GM18907 (cell line): ENCODE measurements at regions not wholly inside any gene's neighbourhood (a gene's known extent, or its start where the extent isn't known, plus 50 kb on each side); places are given as distances from the start of the nearest gene placed in this dataset.
A peak's percentile ranks its signal among the peaks of the same experiment; 100 is the strongest.

Experiments used
- ATAC-seq: cut with Tn5 transposase; IDR thresholded peaks from one replicate; pipeline ENCODE4 v1.9.1; 2021; ENCODE audit warnings: mild to moderate bottlenecking, moderate library complexity; ENCODE audit not compliant: unreplicated experiment

- no peak for ATAC-seq
These were observed 111.0 kb upstream of the KL start for GRCh38 chr13:32905063-32905863.

- ATAC-seq, result no peak
These were observed 110.4 kb upstream of the KL start for GRCh38 chr13:32905864-32906180.

GRCh38 chr13:32907211-32907610, 109.0 kb upstream of the KL start:
- ATAC-seq, result no peak

DNA sequence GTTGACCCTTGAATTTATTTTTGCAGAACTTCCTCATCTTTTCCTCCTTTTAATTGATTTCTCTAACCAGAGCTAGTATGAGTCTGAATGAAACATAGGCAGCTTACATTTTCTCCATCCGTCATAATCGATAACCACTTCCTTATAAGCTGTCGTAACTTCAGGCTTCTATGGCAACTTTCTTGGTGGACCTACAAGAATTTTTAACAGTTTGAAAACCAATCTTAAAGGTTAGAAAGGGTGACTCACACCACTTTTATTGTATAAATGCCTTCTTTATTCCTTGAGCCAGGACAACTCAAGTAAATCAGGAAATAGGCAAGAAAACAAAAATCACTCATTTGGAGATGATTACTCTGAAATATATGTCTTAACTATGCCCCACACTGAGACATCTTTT, 105.7 kb upstream of the KL start:
- no peak for ATAC-seq

DNA sequence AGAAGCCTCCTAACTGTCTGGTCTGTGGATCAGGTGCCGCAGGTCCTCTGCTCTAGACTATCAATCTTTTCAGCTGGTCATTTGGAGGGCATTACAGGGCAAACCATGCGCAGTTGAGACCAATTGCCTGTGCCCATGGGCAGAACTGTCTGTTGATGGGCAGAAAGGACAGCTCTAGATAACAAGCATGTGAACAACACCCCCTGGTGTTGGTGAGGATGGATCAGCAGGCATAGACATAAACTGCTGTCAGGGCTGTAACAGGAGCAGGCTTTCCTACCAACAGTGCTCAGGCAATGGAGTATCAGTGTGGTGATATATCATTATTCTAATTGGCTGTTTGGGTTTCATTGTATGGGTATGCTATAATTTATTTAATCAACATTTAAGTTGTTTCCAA, 104.7 kb upstream of the KL start:
- ATAC-seq, result peak; percentile 84

DNA sequence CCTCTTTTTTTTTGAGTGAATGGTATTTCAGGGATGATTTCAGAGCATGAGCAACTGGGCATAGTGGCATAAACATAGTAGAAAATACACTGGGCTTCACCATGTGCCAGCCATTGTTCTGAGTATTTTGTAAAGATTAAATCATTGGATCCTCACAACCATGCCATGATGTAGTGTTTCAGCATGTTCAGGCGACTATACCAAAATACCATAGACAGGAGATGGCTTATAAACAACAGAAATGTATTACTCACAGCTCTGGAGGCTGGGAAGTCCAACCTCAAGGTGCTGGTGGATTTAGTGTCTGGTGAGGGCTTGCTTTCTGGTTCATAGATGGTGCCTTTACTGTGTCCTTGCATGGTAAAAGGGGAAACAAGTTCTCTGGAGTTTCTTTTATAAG, 101.5 kb upstream of the KL start:
- no peak for ATAC-seq

DNA sequence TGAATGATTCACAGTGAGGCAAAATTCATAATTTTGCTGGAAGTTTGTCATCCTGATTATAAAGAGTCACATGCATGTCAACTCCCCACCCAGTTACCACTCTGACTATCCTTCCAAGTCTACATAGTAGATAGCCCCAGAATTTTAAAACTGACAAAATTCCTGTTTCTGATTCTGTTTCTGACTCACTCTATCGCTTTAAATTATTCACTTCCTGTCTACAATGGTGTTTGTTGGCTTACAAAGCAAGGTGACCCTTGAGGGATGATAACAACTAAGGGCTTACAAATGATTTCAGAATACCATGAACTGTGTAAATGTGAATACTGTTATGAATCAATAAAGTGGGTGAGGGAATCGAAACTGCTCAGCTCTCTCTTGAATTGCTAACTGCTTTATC, 98.7 kb upstream of the KL start:
- no peak for ATAC-seq

DNA sequence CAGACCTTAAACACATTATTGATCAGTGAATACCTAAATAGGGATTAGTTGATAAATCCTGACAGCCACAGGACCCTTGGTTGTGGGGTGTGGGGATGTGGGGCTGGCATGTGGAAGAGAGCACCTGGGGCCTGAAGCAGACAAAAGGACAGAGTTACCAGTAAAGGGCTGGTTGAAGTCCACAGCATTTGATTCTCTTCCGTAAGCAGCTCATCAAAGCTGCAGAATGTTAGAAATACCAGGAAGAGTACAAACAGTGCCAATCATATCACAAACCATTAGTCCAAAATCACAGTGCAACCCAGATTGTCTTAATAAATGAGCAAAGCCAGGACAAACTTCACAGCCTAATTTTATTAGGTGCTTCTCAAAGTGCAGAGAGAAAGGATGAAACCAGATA, 92.5 kb upstream of the KL start:
- no peak for ATAC-seq

DNA sequence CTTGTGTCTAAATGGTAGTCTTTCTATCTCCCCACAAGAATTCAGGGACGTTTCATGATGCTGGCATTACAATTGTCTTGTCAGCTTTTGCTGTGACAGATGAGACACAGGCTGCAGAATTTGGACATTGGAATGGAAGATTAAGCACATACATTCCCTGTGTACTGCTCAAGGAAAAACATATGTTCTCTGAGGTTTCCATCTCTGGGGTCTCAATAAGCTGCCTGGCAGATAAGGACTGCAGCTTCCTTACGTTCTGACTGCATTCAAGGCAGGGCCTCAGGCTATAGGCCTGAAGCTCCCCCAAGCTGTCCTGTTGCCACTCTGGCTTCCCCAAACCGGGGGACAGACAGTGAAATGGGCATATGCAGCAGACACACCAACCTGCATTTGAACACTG, 91.3 kb upstream of the KL start:
- no peak for ATAC-seq

- ATAC-seq, result no peak
These were observed 90.7 kb upstream of the KL start for GRCh38 chr13:32925506-32925905.

- ATAC-seq, result no peak
These were observed 83.8 kb upstream of the KL start for GRCh38 chr13:32932376-32932775.

- ATAC-seq, result no peak
These were observed 79.5 kb upstream of the KL start for GRCh38 chr13:32936716-32937115.

- no peak for ATAC-seq
These were observed 77.9 kb upstream of the KL start for GRCh38 chr13:32938314-32938713.

- no peak for ATAC-seq
These were observed 77.3 kb upstream of the KL start for GRCh38 chr13:32938907-32939306.

GRCh38 chr13:32940601-32941000, 75.6 kb upstream of the KL start:
- no peak for ATAC-seq

GRCh38 chr13:32941368-32941767, 74.9 kb upstream of the KL start:
- ATAC-seq, result no peak

- no peak for ATAC-seq
These were observed 69.7 kb upstream of the KL start for GRCh38 chr13:32946558-32946957.

DNA sequence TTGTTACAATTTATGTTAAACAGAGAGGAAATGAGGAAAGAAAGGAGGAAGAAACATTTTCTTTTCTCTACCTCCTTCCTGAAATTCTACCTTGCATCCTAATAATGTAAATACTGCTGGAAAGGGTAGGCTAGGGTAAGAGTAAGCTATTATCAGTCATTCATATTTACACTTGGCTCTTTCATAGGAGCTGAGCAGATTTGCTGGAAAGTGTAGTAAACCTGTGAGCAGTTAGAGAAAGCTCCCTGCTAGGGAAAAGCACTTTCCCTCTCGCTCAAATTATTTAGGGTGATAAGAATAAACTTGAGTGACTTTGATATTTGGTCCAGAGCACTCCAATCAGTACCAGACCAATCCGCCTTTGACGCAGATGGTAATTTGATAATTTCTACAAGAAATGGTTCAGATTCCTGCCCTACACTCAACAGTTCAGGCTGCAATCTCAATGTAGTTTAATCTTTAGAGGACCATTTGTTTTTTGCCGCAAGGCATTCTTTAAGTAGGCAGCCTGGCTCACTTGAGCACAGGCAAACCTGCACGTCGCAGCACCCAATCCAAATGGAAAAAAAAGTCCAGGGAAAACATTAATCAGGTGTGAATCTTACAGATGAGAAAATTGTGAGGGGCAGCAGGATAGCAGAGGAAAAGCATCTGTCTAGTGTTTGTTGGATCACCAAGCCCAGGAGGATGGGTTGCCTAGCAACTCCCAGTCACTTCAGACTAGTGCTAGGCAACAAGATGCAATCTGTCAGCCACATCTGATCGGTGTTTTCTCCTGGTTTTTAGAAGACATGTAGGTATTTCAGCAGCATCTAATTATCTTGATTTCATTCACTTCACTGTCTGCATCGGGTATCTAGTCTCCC, 68.6 kb upstream of the KL start:
- no peak for ATAC-seq

- no peak for ATAC-seq
These were observed 66.4 kb upstream of the KL start for GRCh38 chr13:32949820-32950219.

DNA sequence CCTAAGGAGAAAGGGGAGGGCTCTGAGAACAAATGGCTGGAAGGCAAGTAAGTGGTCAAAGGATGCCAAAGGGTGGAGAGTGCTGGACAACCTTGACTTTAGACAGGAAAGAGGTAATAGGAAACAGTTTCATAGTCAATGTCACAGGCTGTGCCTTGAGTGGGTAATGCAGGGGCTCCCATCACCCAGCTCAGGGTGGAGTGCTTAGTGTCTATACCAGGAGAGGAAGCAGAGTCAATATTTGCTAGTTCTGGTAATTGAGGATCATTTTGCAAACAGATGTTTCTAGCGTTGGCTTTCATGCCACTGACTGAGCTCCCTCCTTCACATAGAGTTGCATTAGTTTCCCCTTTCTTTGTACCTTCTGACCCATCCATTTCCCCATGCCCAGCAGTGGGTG, 64.6 kb upstream of the KL start:
- no peak for ATAC-seq

GRCh38 chr13:32955881-32956594, 60.2 kb upstream of the KL start:
- ATAC-seq, result no peak

DNA sequence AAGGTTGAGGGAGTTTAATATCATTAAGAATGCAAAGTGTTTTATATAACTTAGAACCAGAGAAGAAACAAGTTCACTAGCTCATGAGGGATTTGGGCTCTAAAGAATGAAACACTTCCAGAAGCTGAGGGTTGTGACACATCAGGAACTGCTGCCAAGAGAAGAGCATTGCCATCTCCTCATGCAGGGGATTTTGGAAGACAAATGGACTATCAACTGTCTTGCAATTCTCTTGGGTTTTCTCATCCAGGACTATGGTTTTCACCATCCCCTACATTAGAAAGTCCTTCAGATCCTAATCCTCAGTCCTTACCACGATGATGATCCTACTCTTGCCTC, 59.7 kb upstream of the KL start:
- ATAC-seq, result no peak
